COR-L47 (cell line): ENCODE measurements at regions not wholly inside any gene's neighbourhood (a gene's known extent, or its start where the extent isn't known, plus 50 kb on each side); places are given as distances from the start of the nearest gene placed in this dataset.
"Not testable (repeated sequence)": the region's sequence is repeated elsewhere in the genome, so short reads cannot be mapped to it uniquely, and the experiment has no call there.

Source experiments
- DNase-seq: peaks from one replicate; lab custom pipeline; 2025; lab: John Stamatoyannopoulos, UW

GRCh38 chr5:152107220-152107619 lies 182.6 kb upstream of the GLRA1 start:
- no peak for DNase-seq

- DNase-seq, result no peak
Measured at GRCh38 chr5:152106571-152106970, 181.9 kb upstream of the GLRA1 start.

- no peak for DNase-seq
Measured at GRCh38 chr5:152105085-152105484, 180.4 kb upstream of the GLRA1 start.

GRCh38 chr5:152104211-152104610 lies 179.6 kb upstream of the GLRA1 start:
- DNase-seq, result no peak

GRCh38 chr5:152102908-152103307 lies 178.3 kb upstream of the GLRA1 start:
- DNase-seq, result not testable (repeated sequence)

- no peak for DNase-seq
Measured at GRCh38 chr5:152102057-152102456, 177.4 kb upstream of the GLRA1 start.

- no peak for DNase-seq
Measured at GRCh38 chr5:152100462-152100861, 175.8 kb upstream of the GLRA1 start.

GRCh38 chr5:152097128-152097527 lies 172.5 kb upstream of the GLRA1 start:
- no peak for DNase-seq

GRCh38 chr5:152094716-152095115 lies 170.1 kb upstream of the GLRA1 start:
- no peak for DNase-seq

- no peak for DNase-seq
Measured at GRCh38 chr5:152094060-152094459, 169.4 kb upstream of the GLRA1 start.

- DNase-seq, result no peak
Measured at GRCh38 chr5:152092580-152092979, 167.9 kb upstream of the GLRA1 start.

- DNase-seq, result no peak
Measured at GRCh38 chr5:152089644-152090043, 165.0 kb upstream of the GLRA1 start.

GRCh38 chr5:152086668-152087067 lies 162.0 kb upstream of the GLRA1 start:
- no peak for DNase-seq

GRCh38 chr5:152084476-152084875 lies 159.8 kb upstream of the GLRA1 start:
- no peak for DNase-seq

- DNase-seq, result no peak
Measured at GRCh38 chr5:152083231-152083630, 158.6 kb upstream of the GLRA1 start.

GRCh38 chr5:152072091-152072490 lies 147.4 kb upstream of the GLRA1 start:
- no peak for DNase-seq

- no peak for DNase-seq
Measured at GRCh38 chr5:152070591-152070990, 145.9 kb upstream of the GLRA1 start.

- DNase-seq, result no peak
Measured at GRCh38 chr5:152066784-152067183, 142.1 kb upstream of the GLRA1 start.

- DNase-seq, result no peak
Measured at GRCh38 chr5:152063004-152063403, 138.4 kb upstream of the GLRA1 start.

GRCh38 chr5:152061095-152061494 lies 136.4 kb upstream of the GLRA1 start:
- DNase-seq, result no peak

- DNase-seq, result no peak
Measured at GRCh38 chr5:152058267-152058666, 133.6 kb upstream of the GLRA1 start.

GRCh38 chr5:152056931-152057330 lies 132.3 kb upstream of the GLRA1 start:
- no peak for DNase-seq

- DNase-seq, result no peak
Measured at GRCh38 chr5:152052470-152052869, 127.8 kb upstream of the GLRA1 start.

GRCh38 chr5:152051499-152052454 lies 127.1 kb upstream of the GLRA1 start:
- DNase-seq, result no peak
